HAP-1 (cell line): ENCODE measurements at regions not wholly inside any gene's neighbourhood (a gene's known extent, or its start where the extent isn't known, plus 50 kb on each side); places are given as distances from the start of the nearest gene placed in this dataset.
A peak's percentile ranks its signal among the peaks of the same experiment; 100 is the strongest.

Experiments used
- DNase-seq, 2 experiments: peaks; one replicate each; pipeline ENCODE4 v3.0.0-alpha.2; 2016 to 2020; ENCODE audit warnings: low spot score in 2 of 2
- H3K27me3 ChIP-seq: fragments of 250-450 bp; sonication (Bioruptor Pico); 2 replicates; pipeline ENCODE4 v1.5.1; 2020; ENCODE audit warnings: low read depth, mild to moderate bottlenecking, moderate library complexity
- H3K36me3 ChIP-seq: fragments of 250-450 bp; sonication (Bioruptor Pico); replicated peaks from 2 replicates; pipeline ENCODE4 v1.5.1; 2020; ENCODE audit warnings: mild to moderate bottlenecking
- H3K4me1 ChIP-seq: fragments of 250-450 bp; sonication (Bioruptor Pico); 2 replicates; pipeline ENCODE4 v1.5.1; 2020; ENCODE audit warnings: mild to moderate bottlenecking
- H3K4me3 ChIP-seq: fragments of 250-450 bp; sonication (Bioruptor Pico); 2 replicates; pipeline ENCODE4 v1.5.1; 2020; ENCODE audit warnings: mild to moderate bottlenecking, moderate library complexity
- H3K9me3 ChIP-seq: fragments of 250-450 bp; sonication (Bioruptor Pico); 2 replicates; pipeline ENCODE4 v1.5.1; 2020; ENCODE audit warnings: mild to moderate bottlenecking, moderate library complexity
- in situ Hi-C: fragments of 300-500 bp; cut with MboI; formaldehyde crosslinking; loops from 3 replicates; pipeline ENCODE4 v1.14.3; 2020; ENCODE audit warnings: low sequenced_read_pairs, inconsistent platforms, mixed read lengths

DNA sequence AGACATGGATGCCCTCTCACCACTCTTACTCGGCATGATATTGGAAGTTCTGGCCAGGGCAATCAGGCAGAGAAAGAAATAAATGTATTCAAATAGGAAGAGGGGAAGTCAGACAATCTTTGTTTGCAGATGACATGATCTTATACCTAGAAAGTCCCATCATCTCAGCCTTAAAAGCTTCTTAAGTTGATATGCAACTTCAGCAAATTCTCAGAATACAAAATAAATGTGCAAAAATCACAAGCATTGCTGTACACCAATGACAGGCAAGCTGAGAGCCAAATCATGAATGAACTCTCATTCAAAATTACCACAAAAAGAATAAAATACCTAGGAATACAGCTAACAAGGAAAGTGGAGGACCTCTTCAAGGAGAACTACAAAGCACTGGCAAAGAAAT is 2190.4 kb downstream of the MAT2B start:
- Histone ChIP-seq H3K36me3 (no peaks in the 10 kb centered on the region), H3K4me3 (no peak overlapping the region), H3K4me1 (no peaks in the 10 kb centered on the region), H3K9me3 (no peaks in the 10 kb centered on the region), H3K27me3 (no peaks in the 10 kb centered on the region)
- no peak for DNase-seq
- in situ Hi-C loops = no loop called here

DNA sequence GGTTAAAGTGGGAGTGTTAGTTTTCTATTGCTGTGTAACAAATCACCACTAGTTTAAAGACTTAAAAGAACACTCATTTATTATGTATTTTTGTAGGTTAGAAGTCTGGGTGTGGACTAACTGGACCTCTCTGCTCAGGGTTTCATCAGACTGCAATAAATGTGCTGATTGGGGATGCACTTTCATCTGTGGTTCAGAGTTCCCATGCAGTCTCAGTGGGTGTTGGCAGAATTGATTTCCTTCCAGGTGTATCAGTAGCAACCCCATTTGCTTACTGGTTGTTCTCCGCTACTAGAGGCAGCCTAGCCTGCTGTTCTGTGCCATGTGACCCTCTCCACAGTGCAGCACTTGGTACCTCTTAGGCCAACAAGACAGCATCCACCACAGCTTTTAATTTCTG is 2200.5 kb downstream of the MAT2B start:
- Histone ChIP-seq H3K9me3 (no peaks in the 10 kb centered on the region), H3K4me1 (peaks cover 3% of the 10 kb centered on the region)
- in situ Hi-C loops = no loop called here

DNA sequence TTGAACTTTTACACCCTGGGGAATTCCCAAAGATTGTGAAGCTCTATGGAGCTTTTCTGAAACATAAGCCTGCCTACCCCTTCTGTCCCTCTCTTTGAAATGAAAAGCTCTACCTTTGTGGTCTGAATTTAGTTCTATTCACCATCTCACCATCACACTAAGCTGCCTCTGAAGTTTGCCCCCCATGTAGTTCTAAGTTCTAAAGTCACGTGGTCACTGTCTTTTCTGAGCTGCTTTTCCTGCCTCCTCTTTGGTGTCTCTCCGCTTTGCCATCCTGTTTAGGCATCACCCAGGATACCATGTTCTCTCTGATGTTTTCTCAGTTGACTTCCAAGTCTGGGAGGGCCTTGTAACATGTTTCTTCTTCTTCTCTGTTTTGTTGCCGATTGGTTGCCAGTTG is 2206.6 kb downstream of the MAT2B start:
- in situ Hi-C loops = no loop called here
- Histone ChIP-seq H3K36me3 (no peaks in the 10 kb centered on the region), H3K4me1 (peaks cover 8% of the 10 kb centered on the region), H3K27me3 (no peaks in the 10 kb centered on the region), H3K4me3 (no peak overlapping the region), H3K9me3 (no peaks in the 10 kb centered on the region)
- DNase-seq = peak in 1 of 2 experiments; percentile 37

More for the DNA sequence above, 2200.5 kb downstream of the MAT2B start:
- no peak for DNase-seq
- Histone ChIP-seq H3K36me3 (no peaks in the 10 kb centered on the region), H3K4me3 (no peak overlapping the region), H3K27me3 (no peaks in the 10 kb centered on the region)

DNA sequence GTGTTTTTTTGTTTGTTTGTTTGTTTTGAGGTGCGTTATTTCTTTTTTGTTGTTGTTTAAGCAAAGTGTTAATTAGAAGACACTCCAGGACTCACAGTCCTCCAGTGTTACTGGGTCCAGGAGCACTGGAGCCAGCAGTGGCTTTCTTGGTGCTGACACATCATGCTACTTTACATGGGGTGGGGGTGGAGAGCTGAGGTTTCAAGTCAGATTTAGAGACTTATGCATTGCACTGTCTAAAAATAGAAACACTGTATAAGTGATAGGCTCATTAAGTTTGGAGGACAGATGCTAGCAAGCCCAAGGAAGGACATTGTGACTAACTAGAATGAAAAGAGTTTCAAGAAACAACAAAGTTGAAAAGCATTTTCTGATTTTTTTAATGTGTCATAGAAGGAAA is 2209.2 kb downstream of the MAT2B start:
- DNase-seq = no peak
- no peaks in the 10 kb centered on the region for H3K9me3 ChIP-seq
- in situ Hi-C loops = no loop called here
- H3K36me3 ChIP-seq = no peaks in the 10 kb centered on the region
- H3K27me3 ChIP-seq = no peaks in the 10 kb centered on the region
- H3K4me3 ChIP-seq = no peak overlapping the region
- H3K4me1 ChIP-seq = peaks cover 5% of the 10 kb centered on the region; the same call in 1 of the 2 replicates

DNA sequence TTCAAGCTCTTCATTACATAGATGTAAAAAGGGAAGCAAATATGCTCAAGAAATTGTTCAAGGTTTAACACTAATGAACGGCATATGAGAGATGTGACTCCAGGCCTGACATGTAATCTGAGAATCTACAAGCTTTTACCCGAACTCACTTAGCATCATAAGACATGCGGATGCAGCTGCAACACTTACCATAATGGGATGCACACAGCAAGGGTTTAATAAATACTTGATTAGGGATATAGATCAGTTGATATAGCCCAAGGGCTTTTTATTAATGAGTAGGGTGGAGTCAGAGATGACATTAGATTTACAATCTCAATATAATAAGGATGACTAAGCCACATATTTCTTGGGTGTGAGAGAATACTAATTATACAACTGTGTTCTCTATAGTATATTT is 2215.5 kb downstream of the MAT2B start:
- no peak overlapping the region for H3K4me3 ChIP-seq
- no peaks in the 10 kb centered on the region for H3K36me3 ChIP-seq
- no peaks in the 10 kb centered on the region for H3K9me3 ChIP-seq
- DNase-seq = no peak
- H3K4me1 ChIP-seq = no peaks in the 10 kb centered on the region; the same call in 1 of the 2 replicates
- in situ Hi-C loops = no loop called here
- H3K27me3 ChIP-seq = no peaks in the 10 kb centered on the region

DNA sequence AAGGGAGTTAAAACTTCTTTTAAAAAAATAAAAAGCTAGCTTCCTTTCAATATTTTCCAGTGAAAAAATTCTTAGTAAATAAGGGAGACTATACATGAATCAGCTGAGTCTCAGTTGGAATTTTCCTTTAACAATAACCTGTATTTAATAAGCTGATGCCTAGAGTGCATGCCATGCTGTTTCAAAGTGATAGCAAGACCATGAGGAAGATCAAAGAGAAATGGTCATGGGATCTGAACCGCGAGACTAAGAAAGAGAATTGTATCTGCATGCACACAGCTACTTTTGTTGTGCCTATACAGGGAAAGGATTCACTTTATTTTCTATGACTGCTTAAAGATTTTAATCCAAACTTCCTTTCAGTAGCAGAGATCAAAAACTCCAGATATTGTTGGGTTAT is 2217.0 kb downstream of the MAT2B start:
- no peaks in the 10 kb centered on the region; the same call in 1 of the 2 replicates for H3K4me1 ChIP-seq
- H3K9me3 ChIP-seq = no peaks in the 10 kb centered on the region
- H3K36me3 ChIP-seq = no peaks in the 10 kb centered on the region

DNA sequence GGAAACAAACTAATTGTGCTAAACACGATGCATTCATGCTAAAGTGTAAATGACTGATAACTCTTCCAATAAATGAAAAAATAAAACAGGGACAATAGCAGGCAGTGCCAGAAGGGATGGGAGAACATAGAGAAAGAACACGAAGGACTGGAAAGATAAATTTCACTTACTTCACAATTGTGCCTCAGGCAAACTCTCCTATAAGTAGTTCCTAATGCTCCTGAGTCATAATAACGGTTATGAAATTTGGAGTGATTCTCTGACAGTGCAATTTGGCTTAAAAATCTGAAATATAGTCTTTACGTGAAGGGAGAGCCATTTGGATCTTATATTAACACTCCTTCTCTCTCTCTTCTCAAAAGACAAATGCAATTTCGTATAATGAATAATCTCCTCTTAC is 2218.5 kb downstream of the MAT2B start:
- no peaks in the 10 kb centered on the region for H3K36me3 ChIP-seq
- no peaks in the 10 kb centered on the region for H3K27me3 ChIP-seq
- H3K4me3 ChIP-seq = no peak overlapping the region
- no peaks in the 10 kb centered on the region; the same call in 1 of the 2 replicates for H3K4me1 ChIP-seq
- DNase-seq = no peak
- no peaks in the 10 kb centered on the region for H3K9me3 ChIP-seq
- in situ Hi-C loops = no loop called here

More for the DNA sequence above, 2217.0 kb downstream of the MAT2B start:
- DNase-seq = no peak
- in situ Hi-C loops = no loop called here
- H3K27me3 ChIP-seq = no peaks in the 10 kb centered on the region
- H3K4me3 ChIP-seq = no peak overlapping the region

DNA sequence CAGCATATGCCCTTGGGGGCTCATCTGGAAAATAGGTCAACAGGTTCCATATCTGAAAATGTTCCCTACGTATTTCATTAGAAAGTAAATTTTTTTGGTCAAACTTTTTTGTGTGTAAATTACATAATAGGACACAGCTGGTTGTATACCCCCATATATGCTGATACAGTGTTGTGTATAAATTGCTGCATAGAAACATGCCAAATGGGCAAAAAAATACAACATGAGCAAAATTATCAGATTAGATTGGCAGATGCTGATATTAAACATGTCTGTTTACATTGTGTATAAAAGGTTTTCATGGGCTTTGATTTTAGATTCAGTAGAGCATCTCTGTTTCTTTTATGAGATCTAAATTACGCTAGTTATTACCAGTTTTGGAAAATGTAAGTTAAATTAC is 2223.0 kb downstream of the MAT2B start:
- in situ Hi-C loops = no loop called here

DNA sequence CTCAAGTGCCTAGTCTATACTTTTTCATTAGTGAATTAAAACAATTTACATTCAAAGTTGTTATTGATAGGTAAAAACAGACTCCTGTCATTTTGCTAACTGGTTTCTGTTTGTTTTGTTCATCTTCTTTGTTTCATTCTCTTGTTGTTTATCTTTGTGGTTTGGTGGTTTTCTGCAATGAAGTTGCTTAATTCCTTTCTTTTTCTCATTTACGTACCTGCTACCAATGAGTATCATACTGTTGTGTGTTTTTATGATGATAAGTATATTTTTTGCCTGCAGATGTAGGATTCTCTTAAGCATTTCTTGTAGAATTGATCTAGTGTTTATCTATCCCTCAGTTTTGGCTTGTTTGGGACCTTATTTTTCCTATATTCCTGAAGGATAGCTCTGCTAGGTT is 2230.0 kb downstream of the MAT2B start:
- Histone ChIP-seq H3K27me3 (no peaks in the 10 kb centered on the region), H3K4me1 (no peaks in the 10 kb centered on the region), H3K4me3 (no peak overlapping the region), H3K36me3 (no peaks in the 10 kb centered on the region), H3K9me3 (no peaks in the 10 kb centered on the region)
- DNase-seq = no peak
- in situ Hi-C loops = no loop called here

More for the DNA sequence above, 2223.0 kb downstream of the MAT2B start:
- no peaks in the 10 kb centered on the region for H3K27me3 ChIP-seq
- no peaks in the 10 kb centered on the region for H3K36me3 ChIP-seq
- H3K4me1 ChIP-seq = no peaks in the 10 kb centered on the region
- DNase-seq = no peak
- H3K4me3 ChIP-seq = no peak overlapping the region
- H3K9me3 ChIP-seq = no peaks in the 10 kb centered on the region

DNA sequence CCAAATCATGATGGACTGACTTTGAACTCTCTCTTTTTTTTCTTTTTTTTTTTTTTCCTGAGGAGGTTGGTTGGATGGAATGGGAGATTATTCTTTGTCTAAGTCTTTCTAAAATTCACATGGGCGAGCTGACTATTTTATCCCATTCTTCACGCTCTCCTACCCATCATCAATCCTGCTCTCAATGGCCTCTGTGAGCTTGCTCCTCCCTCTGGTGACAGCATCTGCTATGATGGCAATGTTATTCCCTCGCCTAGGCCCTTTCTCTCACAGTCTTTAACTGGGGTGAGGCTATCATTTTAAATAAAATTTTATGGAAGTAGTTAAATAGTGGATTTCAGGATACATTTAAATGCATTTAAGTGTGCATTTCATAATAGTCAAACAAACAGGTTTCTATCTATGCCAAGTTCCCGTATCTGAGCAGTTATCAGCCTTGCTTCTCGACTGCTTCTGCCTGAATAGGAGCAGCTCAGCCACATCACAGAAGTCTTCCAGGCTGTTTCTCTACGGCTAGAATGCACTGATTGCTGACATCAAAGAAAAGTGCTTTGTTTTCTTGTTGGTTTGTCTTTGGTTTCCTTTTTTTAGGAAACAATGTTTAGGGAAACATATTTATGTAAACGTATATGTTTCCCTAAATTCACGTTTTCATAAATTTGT is 2233.8 kb downstream of the MAT2B start:
- Histone ChIP-seq H3K4me1 (no peaks in the 10 kb centered on the region), H3K4me3 (no peak overlapping the region), H3K27me3 (no peaks in the 10 kb centered on the region), H3K36me3 (no peaks in the 10 kb centered on the region), H3K9me3 (no peaks in the 10 kb centered on the region)
- in situ Hi-C loops = no loop called here
- DNase-seq = no peak

DNA sequence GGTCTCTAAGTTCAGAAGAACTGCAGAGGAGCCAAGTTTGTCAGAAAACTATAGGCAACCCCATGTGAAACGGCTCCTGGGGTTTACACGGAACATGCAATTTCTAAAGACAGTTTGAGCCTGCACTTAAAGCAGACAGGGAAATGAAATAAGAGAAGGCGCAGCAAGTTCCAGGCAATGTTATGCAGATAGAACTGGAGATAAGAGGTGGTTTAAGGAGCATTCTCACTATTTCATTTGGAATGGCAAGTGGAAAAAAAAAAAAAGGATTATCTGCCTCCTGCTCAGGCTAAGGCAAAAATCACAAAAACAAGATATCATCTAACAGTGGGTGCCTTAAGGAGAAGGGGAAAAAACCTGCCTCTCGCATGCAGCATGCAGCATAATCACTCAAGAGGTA is 2252.4 kb downstream of the MAT2B start:
- Histone ChIP-seq H3K4me1 (peaks cover 13% of the 10 kb centered on the region), H3K27me3 (no peaks in the 10 kb centered on the region), H3K36me3 (no peaks in the 10 kb centered on the region), H3K9me3 (no peaks in the 10 kb centered on the region), H3K4me3 (no peak overlapping the region)
- DNase-seq = peak; percentile 49 to 87
- in situ Hi-C loops = no loop called here

DNA sequence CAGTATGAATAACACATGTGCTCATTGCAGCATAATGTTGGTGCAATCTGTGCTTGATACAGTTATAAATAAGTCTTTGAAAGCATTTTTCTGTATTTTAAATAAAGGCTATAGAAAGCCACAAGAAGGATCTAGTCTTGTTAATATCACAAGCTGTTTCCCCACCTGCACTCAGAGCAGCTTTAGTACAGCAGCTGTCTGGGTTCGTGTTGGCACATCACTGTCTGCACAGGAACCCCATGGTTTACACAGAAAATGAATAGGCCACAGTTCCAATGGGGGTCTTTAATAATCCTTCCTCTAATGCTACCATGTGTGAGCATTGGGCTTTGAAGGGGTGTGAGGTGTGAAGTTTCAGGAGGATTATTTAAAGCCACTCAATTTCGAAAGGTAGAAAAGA is 2269.7 kb downstream of the MAT2B start:
- no peaks in the 10 kb centered on the region for H3K36me3 ChIP-seq
- no peaks in the 10 kb centered on the region for H3K27me3 ChIP-seq
- H3K4me3 ChIP-seq = no peak overlapping the region
- in situ Hi-C loops = no loop called here
- H3K9me3 ChIP-seq = no peaks in the 10 kb centered on the region
- DNase-seq = no peak
- H3K4me1 ChIP-seq = no peaks in the 10 kb centered on the region

DNA sequence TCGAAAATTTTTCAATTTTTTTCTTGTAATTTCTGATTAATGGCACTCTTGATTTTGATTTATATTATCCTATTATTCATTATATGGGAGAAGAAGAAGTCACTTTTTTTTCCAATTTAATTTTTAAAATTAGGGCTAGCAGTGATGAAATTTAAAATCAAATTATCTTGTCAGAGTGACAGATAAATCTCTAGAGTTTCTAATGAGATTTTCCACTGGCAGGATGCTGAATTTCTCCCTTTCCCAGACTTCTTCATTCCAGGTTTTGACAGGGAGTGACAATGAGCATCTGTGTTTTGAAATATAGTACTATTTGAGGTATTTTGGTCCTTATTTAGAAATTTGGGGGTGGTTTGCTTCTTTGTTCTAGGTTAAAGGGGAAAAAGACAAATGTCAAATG is 2274.1 kb downstream of the MAT2B start:
- H3K36me3 ChIP-seq = no peaks in the 10 kb centered on the region
- H3K27me3 ChIP-seq = no peaks in the 10 kb centered on the region
- peaks cover 13% of the 10 kb centered on the region for H3K4me1 ChIP-seq
- no peak for DNase-seq
- in situ Hi-C loops = no loop called here
- H3K9me3 ChIP-seq = no peaks in the 10 kb centered on the region
- no peak overlapping the region for H3K4me3 ChIP-seq

DNA sequence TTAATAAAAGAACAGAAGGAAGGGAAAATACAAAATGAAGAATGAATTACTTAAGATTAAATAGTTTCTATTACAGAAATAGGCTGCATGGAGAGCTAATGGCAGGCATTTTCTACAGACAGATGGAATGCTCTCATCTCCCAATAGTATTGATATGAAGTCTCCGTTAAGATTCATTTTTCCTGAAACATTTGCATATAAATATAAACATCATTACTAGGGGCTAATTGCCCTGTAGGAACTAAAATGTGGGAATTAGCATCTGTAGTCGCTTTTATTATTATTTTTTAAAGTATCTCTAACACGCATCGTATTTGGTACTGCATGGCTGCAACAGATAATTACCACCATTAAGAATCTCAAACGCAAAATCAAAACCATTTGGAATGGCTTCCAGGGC is 2275.5 kb downstream of the MAT2B start:
- no peaks in the 10 kb centered on the region for H3K27me3 ChIP-seq
- no peak for DNase-seq
- peaks cover 19% of the 10 kb centered on the region for H3K4me1 ChIP-seq
- H3K36me3 ChIP-seq = no peaks in the 10 kb centered on the region
- H3K4me3 ChIP-seq = no peak overlapping the region
- in situ Hi-C loops = no loop called here
- no peaks in the 10 kb centered on the region for H3K9me3 ChIP-seq

DNA sequence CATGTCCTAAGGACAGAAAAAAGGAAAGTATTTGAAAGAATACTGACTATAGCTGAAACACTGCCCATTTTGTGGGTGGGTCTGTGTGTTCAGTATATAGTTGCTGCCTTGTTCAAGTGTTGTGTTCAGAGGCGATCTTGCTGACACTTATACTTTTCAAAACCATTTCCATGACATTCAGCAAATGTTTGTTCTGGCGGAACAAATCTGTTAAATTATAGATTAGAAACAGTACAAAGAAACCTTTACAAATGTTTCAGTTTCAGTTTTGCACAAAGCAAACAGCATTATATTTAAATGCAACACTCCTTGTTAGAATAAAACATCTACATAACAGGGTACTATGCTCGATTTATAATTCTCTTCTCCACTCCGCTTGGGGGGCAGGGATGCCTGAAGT is 2276.3 kb downstream of the MAT2B start:
- no peaks in the 10 kb centered on the region for H3K9me3 ChIP-seq
- in situ Hi-C loops = no loop called here

More for the DNA sequence above, 2276.3 kb downstream of the MAT2B start:
- no peaks in the 10 kb centered on the region for H3K36me3 ChIP-seq
- H3K4me1 ChIP-seq = peaks cover 19% of the 10 kb centered on the region
- peak in 1 of 2 experiments; percentile 5 for DNase-seq
- H3K27me3 ChIP-seq = no peaks in the 10 kb centered on the region
- H3K4me3 ChIP-seq = no peak overlapping the region
